Left lung (tissue), 4 donors: ENCODE measurements at regions not wholly inside any gene's neighbourhood (a gene's known extent, or its start where the extent isn't known, plus 50 kb on each side); places are given as distances from the start of the nearest gene placed in this dataset.

Source experiments
- ATAC-seq: fragments of 200-7000 bp; cut with Tn5 transposase; one replicate; pipeline ENCODE4 v1.9.1; 2020; ENCODE audit warnings: moderate library complexity
- DNase-seq, 4 donors: peaks; one replicate each; pipeline ENCODE4 v3.0.0-alpha.2; 2013 to 2020
- H3K27ac ChIP-seq, 2 donors: fragments of 200-600 bp; sonication (generic) in 1 of 2; one replicate each; pipeline versions ENCODE4 v1.5.0 to v1.8.0; 2020 to 2021
- H3K27me3 ChIP-seq, 2 donors: fragments of 200-600 bp; sonication (generic) in 1 of 2; one replicate each; pipeline versions ENCODE4 v1.5.0 to v1.8.0; 2020 to 2021
- H3K36me3 ChIP-seq, 2 donors: fragments of 200-600 bp; sonication (generic) in 1 of 2; one replicate each; pipeline versions ENCODE4 v1.5.0 to v1.8.0; 2020 to 2021
- H3K4me1 ChIP-seq, 2 donors: fragments of 200-600 bp; one replicate each; pipeline ENCODE4 v1.8.0; 2021
- H3K4me3 ChIP-seq, 2 donors: fragments of 200-600 bp; sonication (generic) in 1 of 2; one replicate each; pipeline versions ENCODE4 v1.5.0 to v1.8.0; 2020 to 2021; ENCODE audit warnings: mild to moderate bottlenecking in 1 of 2
- H3K9me3 ChIP-seq, 2 donors: fragments of 200-600 bp; sonication (generic) in 1 of 2; one replicate each; pipeline versions ENCODE4 v1.5.0 to v1.8.0; 2020 to 2021
- CTCF ChIP-seq, 2 donors: fragments of 200-600 bp; sonication (generic) in 1 of 2; IDR thresholded peaks; one replicate each; pipeline versions ENCODE4 v1.5.0 to v1.8.0; 2021; ENCODE audit warnings: antibody characterized with exemption in 2 of 2
- intact Hi-C, 2 donors: fragments of 100-400 bp; cut with DNase I; formaldehyde crosslinking; loops; one replicate each; pipeline versions ENCODE4 v1.11.2 to v1.14.2; 2022
- donor health status: DM: no; HTN: yes; CAD: no.
- donor health status: DM: no; HTN: no; CAD: no.

- Histone ChIP-seq H3K36me3 (no peaks in the 10 kb centered on the region), H3K9me3 (no peaks in the 10 kb centered on the region), H3K4me3 (no peak overlapping the region), H3K4me1 (peaks cover 0 to 6% of the 10 kb centered on the region in 2 donors), H3K27me3 (no peaks in the 10 kb centered on the region), H3K27ac (no peak overlapping the region)
- DNase-seq = no peak
- TF ChIP-seq CTCF (IDR thresholded peaks at IDR 0.05) = no peak
- intact Hi-C loops = no loop called here
- ATAC-seq = no peak
These were observed 196.7 kb upstream of the CDH5 start for GRCh38 chr16:66169817-66170216.

DNA sequence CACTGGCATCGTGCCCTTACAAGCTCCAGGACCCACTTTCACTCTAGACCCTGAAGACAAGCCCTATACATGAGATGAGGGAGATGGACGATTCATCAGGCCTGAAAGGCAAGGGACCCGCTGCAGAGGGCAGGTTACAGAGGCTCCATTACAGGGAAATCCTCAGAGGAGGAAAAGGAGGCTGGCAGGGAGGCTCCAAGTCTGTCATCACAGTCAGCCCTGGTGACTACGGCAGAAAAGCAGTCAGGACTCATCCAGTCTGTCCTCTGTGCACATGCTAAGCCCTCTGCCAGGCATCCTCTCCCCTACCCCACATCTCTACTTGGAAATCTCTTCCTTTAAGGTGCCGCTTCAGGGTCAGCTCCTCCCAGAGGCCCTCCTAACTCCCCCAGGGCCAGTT, 197.7 kb upstream of the CDH5 start:
- intact Hi-C loops = no loop called here
- H3K4me1 ChIP-seq = peaks cover 0 to 6% of the 10 kb centered on the region in 2 donors
- H3K4me3 ChIP-seq = no peak overlapping the region
- no peak for ATAC-seq
- TF ChIP-seq CTCF (IDR thresholded peaks at IDR 0.05) = no peak
- no peaks in the 10 kb centered on the region for H3K27me3 ChIP-seq
- H3K36me3 ChIP-seq = no peaks in the 10 kb centered on the region
- no peaks in the 10 kb centered on the region for H3K9me3 ChIP-seq
- H3K27ac ChIP-seq = no peak overlapping the region
- no peak for DNase-seq

DNA sequence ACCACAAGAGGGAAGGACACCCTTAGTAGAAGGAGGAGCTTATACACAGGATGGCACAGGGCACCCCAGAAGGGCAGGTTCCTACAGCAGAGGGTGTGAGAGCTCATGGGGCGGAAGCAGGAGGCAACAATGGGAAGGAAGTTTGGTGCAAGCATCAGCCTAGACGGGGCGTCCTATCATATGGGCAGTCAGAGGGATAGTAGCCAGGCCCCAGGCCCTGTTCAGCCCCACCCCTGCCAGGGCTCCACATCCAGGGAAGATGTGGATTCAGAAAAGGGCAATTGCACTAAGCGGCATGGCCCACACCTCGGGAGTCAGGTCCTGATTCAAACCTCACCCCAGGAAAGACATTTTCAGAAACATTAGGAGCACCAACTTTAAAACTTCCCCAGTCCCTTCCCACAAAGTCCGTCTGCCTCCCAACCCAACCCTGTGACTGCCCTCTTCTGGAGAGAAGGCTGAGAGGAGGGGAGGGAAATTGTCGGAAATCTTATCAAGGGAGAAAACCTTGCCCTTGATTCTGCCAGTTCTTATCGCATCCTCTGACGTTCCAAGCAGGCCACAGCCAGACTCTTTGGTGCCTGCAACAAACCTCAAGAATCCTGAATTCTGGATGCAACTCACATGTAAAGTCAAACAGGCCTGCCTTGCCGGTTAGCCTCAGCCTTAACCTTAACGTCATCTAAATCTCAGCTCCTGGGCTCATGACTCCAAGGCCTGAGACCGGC, 198.8 kb upstream of the CDH5 start:
- H3K9me3 ChIP-seq = no peaks in the 10 kb centered on the region
- DNase-seq (no peak), ATAC-seq (peak; percentile 22)
- H3K4me1 ChIP-seq = peaks cover 0 to 6% of the 10 kb centered on the region in 2 donors
- H3K4me3 ChIP-seq = no peak overlapping the region
- H3K27me3 ChIP-seq = no peaks in the 10 kb centered on the region
- no peak overlapping the region for H3K27ac ChIP-seq
- no peak for TF ChIP-seq CTCF (IDR thresholded peaks at IDR 0.05)
- intact Hi-C loops = no loop called here
- H3K36me3 ChIP-seq = no peaks in the 10 kb centered on the region

- no peaks in the 10 kb centered on the region for H3K36me3 ChIP-seq
- no peak for DNase-seq
- no peaks in the 10 kb centered on the region for H3K27me3 ChIP-seq
- H3K27ac ChIP-seq = no peak overlapping the region
- no peaks in the 10 kb centered on the region for H3K9me3 ChIP-seq
- peaks cover 0 to 6% of the 10 kb centered on the region in 2 donors for H3K4me1 ChIP-seq
- intact Hi-C loops = no loop called here
- no peak for ATAC-seq
- H3K4me3 ChIP-seq = no peak overlapping the region
- TF ChIP-seq CTCF (IDR thresholded peaks at IDR 0.05) = no peak
These were observed 200.0 kb upstream of the CDH5 start for GRCh38 chr16:66166490-66166889.

DNA sequence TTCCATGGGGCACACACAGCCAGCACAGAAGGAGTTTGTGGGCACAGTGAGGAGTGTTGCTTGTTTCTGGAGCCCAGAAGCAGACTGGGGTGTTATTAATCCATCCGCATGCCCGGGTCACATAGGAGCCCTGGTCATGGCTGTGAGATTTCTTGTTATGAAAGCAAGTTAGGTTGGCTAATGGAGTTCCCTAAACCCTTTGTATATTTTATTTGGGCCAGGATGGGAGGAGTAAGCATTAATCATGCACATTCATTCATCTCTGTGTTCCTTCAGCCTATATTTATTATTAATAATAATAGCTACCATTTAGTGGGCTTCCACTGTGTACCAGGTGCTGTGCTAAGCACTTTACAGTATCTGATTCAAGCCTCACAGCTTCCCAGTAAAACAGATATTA, 200.6 kb upstream of the CDH5 start:
- intact Hi-C loops = no loop called here
- no peak overlapping the region for H3K27ac ChIP-seq
- DNase-seq = no peak
- H3K27me3 ChIP-seq = no peaks in the 10 kb centered on the region
- no peak for TF ChIP-seq CTCF (IDR thresholded peaks at IDR 0.05)
- H3K4me3 ChIP-seq = no peak overlapping the region
- H3K9me3 ChIP-seq = no peaks in the 10 kb centered on the region
- H3K36me3 ChIP-seq = no peaks in the 10 kb centered on the region
- H3K4me1 ChIP-seq = peaks cover 0 to 6% of the 10 kb centered on the region in 2 donors
- no peak for ATAC-seq
